Coronary artery (tissue), 2 donors: ENCODE measurements at regions not wholly inside any gene's neighbourhood (a gene's known extent, or its start where the extent isn't known, plus 50 kb on each side); places are given as distances from the start of the nearest gene placed in this dataset.

Experiments used
- DNase-seq: peaks from one replicate; pipeline ENCODE4 v3.0.0-alpha.2; 2017; ENCODE audit warnings: low spot score
- H3K27ac ChIP-seq, 2 donors: fragments of 200-600 bp; sonication (generic); one replicate each; pipeline ENCODE4 v1.5.1; 2016 to 2019
- H3K4me3 ChIP-seq: fragments of 200-600 bp; sonication (generic); 2 replicates; pipeline ENCODE4 v1.5.1; 2016; ENCODE audit warnings: mild to moderate bottlenecking, moderate library complexity
- TF ChIP-seq, protein P1 (sequence below): fragments of 200-600 bp; sonication (generic); IDR thresholded peaks from one replicate; pipeline ENCODE4 v1.5.1; 2019; ENCODE audit warnings: antibody characterized with exemption

DNA sequence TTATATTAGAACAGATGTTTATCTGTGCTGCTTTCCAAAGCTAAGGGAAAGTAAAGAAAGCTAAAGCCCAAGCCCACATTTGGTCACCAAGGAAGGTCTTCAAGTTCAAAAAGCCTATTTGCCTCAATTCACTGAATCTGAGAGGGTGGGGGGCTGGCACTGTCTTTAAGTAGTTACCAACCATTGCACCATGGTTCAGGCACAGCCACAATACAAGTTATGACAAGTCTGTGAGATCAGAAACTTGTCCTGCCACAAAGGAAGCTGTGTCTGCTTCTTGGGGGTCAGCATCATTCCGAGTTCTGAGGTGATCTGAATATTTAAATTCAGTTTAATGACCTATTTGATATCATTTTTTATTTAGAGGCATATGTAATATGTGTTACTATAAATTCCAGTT, 78.3 kb upstream of the OPRM1 start:
- TF ChIP-seq, protein P1, sequence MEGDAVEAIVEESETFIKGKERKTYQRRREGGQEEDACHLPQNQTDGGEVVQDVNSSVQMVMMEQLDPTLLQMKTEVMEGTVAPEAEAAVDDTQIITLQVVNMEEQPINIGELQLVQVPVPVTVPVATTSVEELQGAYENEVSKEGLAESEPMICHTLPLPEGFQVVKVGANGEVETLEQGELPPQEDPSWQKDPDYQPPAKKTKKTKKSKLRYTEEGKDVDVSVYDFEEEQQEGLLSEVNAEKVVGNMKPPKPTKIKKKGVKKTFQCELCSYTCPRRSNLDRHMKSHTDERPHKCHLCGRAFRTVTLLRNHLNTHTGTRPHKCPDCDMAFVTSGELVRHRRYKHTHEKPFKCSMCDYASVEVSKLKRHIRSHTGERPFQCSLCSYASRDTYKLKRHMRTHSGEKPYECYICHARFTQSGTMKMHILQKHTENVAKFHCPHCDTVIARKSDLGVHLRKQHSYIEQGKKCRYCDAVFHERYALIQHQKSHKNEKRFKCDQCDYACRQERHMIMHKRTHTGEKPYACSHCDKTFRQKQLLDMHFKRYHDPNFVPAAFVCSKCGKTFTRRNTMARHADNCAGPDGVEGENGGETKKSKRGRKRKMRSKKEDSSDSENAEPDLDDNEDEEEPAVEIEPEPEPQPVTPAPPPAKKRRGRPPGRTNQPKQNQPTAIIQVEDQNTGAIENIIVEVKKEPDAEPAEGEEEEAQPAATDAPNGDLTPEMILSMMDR: no peak
- H3K27ac ChIP-seq: no peak overlapping the region
- DNase-seq: no peak
- H3K4me3 ChIP-seq: no peak overlapping the region

DNA sequence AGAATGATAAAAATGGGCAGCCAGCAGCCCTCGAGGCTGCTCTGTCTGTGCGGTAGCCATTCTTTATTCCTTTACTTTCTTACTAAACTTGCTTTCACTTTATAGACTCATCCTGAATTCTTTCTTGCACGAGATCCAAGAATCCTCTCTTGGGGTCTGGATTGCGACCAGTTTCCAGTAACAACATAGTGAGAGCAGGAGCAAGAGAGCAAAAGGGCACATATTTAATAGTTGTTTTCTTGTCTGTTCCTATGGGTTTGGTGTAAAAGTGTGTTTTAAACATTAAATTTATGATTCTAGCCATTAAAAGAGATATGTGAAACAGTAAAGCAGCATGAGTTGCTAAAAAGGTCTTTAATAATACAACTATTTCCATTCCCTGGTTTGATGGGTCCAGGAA, 78.8 kb upstream of the OPRM1 start:
- Histone ChIP-seq H3K4me3 (no peak overlapping the region), H3K27ac (no peak overlapping the region)
- no peak for DNase-seq
- TF ChIP-seq, protein P1: no peak

DNA sequence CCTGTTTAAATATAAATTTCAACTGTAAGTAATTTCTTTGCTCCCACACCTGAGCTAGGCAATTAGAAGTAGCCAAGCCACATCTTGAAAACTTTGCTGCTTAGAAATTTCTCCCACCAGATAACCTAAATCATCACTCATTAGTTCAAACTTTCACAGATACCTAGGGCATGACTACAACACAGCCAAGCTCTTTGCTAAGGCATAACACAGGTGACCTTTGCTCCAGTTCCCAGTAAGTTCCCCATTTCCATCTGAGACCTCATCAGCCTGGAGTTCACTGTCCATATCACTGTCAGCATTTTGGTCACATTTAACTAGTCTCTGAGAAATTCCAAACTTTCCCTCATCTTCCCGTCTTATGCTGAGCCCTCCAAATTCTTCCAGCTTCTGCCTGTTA, 79.8 kb upstream of the OPRM1 start:
- no peak overlapping the region for H3K27ac ChIP-seq
- TF ChIP-seq, protein P1: no peak
- H3K4me3 ChIP-seq: no peak overlapping the region
- no peak for DNase-seq

- Histone ChIP-seq H3K27ac (no peak overlapping the region), H3K4me3 (no peak overlapping the region)
- no peak for DNase-seq
- TF ChIP-seq, protein P1: no peak
Observed at GRCh38 chr6:153958860-153959259, 80.2 kb upstream of the OPRM1 start.

DNA sequence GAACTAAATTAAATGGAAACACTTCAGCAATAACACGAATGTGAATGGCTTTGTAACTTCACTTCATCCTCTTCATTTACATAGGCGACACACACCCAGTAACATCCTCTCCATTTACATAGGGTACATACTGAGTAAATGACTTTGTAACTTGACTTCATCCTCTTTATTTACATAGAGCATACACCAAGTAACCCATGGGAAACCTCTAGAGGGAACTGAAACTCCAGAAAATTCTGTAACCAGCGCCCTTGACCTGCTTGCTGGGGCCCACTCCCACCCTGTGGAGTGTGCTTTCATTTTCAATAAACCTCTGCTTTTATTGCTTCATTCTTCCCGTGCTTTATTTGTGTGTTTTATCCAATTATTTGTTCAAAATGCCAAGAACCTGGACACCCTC, 81.6 kb upstream of the OPRM1 start:
- TF ChIP-seq, protein P1: no peak
- Histone ChIP-seq H3K27ac (no peak overlapping the region), H3K4me3 (no peak overlapping the region)
- DNase-seq: no peak

GRCh38 chr6:153956808-153957207, 82.2 kb upstream of the OPRM1 start:
- TF ChIP-seq, protein P1: no peak
- Histone ChIP-seq H3K4me3 (no peak overlapping the region), H3K27ac (no peak overlapping the region)
- DNase-seq: no peak

GRCh38 chr6:153949616-153950015, 89.4 kb upstream of the OPRM1 start:
- no peak overlapping the region for H3K27ac ChIP-seq
- DNase-seq: no peak
- TF ChIP-seq, protein P1: no peak
- no peak overlapping the region for H3K4me3 ChIP-seq
